ENCODE measurements at regions not wholly inside any gene's neighbourhood (a gene's known extent, or its start where the extent isn't known, plus 50 kb on each side); places are given as distances from the start of the nearest gene placed in this dataset.
A peak's percentile ranks its signal among the peaks of the same experiment; 100 is the strongest.
"Not testable (repeated sequence)": the region's sequence is repeated elsewhere in the genome, so short reads cannot be mapped to it uniquely, and the experiment has no call there.

DNA sequence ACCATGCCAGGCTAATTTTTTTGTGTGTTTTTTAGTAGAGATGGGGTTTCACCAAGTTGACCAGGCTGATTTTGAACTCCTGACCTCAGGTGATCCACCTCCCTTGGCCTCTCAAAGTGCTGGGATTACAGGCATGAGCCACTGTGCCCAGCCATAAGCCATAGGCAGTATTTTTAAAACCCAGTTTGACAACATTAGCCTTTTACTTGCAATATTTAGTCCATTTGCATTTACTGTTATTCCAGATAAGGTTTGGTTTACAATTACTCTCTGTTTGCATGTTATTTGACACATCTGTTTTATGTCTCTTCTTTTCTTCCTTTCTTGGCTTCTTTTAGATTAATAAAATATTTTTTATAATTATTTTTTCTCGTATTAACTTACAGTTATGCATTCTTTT, 83.6 kb upstream of the EPHB3 start:
- no peak for DNase-seq

DNA sequence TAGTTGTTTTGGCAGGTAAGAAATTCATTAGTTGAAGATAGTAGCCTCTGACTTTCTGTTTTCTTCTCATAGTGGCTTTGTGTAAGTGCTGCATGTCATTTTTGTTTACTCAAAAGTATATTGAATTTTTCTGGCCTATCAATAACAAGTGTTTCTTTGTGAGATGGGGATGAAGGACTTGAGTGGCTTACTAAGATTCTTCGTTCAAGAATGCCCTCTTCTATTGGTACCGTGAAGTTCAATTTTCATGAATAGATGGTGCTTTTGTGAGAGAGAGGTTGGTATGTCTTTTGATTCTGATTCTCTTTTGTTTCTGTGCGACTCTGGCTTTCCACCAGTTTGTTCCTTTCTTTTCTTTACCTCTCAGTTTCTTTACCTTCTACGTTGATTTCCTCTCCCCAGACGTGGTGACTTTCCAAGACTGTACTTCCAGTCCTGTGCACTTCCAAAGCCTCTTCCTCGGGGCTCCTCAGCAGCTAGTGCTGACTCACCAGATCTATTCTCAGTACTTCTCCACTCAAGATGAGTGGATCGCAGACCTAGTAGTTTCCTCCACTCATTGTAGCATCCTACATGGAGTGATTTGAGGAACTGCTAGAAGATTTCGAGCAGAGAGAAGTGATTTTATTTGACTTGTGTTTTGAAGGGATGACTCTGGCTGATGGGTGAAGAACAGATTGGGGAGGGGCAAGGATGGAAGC, 82.0 kb upstream of the EPHB3 start:
- no peak for DNase-seq

DNA sequence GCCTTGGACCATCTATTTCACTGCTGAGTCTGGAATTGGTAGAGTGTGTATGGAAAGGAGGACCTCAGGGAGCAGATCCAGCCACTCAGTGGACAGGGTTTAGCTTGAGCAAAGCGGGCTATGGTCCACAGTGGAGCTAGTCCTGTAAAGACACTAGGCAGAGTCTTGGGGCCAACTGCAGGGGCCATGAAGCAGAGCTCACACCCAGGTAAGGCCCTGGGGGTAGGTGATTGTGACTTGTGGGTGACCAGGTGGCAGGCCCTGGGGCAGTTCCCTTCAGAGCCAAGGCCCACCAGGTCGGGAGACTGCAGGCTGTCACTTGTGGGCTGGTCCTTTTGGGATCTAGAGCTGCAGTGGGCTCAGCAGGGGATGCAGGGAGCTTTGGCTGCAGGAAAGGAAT, 80.8 kb upstream of the EPHB3 start:
- no peak for DNase-seq

DNA sequence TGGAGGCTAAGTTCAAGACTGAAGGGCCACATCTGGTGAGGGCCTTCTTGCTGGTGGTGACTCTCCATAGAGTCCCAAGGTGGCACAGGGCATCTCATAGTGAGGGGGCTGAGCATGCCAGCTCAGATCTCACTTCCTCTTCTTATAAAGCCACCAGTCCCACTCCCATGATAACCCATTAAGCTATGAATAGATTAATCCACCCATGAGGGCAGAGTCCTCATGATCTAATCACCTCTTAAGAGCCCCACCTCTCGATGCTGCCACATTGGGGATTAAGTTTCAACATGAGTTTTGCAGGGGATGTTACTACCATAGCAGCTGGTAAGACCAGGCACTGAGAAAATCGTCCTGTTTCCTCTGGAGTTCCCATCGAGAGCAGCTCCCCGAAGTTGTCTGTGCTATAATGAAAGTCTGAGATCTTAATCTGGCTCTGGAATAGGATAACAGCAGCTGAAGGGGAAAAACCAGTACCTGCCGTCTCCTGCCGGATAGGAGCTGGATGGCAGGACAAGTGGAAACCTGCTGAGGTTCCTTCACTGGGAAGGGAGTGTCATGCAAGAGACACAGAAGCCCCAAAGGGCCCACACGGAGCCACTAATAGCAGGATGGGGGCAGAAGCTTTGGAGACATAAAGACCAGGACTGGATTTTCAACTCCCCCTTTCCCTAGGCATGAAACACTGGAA, 79.5 kb upstream of the EPHB3 start:
- DNase-seq, result no peak

DNA sequence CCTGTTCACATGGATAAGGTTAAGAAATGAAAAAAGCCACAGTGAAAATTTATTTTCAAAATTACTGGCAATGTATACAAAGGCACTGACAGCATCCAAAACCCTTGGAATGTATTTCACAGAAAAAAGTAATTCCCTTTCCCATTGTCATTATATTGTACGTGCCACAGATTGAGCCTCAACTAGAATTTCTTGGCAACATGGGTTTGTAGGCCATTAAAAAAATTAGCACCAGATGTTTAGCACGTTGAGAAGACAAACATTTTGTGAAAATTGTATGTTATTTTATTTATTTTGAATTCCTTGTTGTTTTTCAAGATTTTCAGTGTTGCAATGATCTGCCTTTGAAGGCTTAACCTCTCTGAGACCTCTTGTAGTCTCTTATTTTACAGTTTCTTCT, 76.3 kb upstream of the EPHB3 start:
- no peak for DNase-seq

DNA sequence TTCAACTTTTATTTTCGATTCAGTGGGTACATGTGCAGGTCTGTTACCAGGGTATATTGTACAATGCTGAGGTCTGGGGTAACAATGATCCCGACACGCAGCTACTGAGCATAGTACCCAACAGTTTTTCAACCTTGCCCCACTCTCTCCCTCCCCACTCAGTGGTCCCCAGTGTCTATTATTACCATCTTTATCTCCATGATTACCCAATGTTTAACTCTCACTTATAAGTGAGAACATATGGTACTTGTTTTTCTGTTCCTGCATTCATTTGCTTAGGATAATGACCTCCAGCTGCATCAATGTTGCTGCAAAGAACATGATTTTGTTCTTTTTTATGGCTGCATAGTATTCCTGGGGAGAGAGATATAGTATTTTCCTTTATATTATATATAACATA, 75.7 kb upstream of the EPHB3 start:
- DNase-seq, result no peak

DNA sequence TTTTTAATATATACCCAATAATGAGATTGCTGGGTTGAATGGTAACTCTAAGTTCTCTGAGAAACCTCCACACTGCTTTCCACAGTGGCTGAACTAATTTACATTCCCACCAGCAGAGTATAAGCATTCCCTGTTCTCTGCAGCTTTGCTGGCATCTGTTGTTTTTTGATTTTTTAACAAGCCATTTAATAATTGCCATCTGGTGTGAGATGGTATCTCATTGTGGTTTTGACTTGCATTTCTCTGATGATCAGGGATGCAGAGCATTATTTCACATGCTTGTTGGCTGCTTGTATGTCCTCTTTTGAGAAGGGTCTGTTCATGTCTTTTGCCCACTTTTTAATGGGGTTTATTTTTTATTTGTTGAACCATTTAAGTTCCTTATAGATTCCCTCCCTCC, 75.0 kb upstream of the EPHB3 start:
- no peak for DNase-seq

DNA sequence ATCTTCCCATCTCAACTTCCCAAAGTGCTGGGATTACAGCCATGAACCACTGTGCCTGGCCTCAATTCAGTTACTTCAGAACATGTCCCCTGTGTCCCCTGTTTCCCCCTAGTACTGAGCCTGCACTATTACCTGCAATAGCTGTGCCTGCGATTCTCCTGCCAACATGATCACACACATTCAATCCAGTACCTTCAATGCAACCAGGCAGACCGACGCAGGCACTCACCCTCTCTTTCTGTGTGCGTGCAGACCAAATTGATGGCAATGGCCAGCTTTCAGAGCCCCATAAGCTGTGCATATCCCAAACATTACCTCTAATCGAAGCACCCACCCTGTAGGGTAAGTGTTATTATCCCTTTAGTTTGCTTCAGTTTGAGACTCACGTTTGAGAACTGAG, 73.0 kb upstream of the EPHB3 start:
- no peak for DNase-seq

DNA sequence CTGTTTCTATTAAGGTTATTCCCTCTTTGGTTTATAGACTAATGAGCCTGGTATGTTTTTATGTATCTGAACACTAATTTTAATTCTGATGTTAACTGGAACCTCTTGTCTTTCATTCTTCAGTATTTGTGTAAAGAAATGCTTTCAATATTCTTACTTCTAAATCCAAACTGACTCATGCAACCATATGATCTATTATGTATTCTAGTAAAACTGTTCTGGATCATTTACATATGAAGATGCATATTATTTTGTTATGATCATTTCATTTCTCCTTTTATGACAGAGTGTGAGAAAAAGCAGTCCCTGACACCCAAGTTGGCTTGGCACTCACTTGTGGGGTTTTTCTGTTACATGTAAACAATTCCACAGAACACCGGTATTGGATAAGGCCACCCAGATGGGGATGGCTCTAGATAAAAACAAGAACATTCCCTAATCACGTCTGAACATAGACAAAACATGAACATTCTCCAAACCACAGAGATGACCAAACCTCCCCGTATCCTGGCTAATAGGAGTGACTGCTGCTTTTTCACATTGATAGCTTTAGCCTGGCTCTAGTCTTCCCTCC, 72.2 kb upstream of the EPHB3 start:
- DNase-seq, result no peak

DNA sequence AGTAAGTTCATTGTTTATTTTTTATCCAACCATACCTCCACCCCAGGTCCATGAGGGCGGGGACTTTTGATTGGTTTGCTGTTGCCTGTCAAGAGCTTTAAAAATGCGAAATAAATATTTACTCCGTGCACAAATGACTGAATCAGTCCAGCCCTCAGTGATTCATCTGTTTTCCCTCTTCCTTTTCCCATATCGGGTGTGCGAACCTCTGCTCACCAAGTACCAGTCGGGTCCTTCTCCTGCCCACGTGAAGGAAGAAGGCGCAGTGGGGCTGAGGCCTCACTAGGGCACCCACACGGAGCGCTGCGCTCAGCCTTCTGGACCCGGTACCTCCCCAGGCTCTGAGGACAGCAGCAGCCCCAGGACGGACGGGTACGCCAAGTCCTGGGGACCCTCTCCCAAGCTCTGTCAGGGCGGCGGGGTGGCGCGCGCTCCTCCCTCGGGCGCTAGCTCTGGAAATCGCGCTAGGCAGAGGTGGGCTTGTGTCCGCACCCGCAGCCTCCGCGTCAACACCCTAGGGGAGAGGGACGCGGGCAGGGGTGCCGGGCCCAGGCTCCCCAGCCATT, 70.5 kb upstream of the EPHB3 start:
- no peak for DNase-seq

DNA sequence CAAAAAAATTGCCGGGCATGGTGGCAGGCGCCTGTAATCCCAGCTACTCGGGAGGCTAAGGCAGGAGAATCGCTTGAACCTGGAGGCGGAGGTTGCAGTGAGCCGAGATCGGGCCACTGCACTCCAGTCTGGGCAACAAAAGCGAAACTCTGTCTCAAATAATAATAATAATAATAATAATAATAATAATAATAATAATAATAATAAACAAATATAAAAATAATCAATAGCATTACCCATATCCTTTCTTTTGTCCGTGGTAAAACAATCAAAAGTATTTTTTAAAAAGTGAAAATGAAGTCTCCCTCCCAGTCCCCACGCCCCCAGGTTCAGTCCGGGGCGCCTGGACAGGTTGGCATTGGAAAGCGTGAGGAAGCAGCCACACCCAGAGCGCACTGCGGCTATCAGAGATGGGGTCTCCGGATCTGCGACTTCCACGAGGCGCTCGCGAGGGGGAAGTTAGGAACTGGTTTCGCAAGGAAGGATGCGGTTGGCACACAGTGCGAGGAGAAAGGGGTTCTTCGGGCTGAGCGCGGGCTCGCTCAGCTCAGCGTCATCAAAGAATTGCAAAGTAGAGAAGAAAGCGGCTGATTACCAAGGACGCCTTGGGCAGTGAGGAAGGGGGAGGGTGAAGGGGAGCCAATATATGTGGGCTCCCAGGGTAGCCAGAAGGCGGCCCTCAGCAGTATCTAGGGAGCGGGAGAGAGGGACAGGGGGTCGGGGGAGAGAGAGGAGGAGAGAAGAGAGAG, 69.5 kb upstream of the EPHB3 start:
- no peak for DNase-seq

DNA sequence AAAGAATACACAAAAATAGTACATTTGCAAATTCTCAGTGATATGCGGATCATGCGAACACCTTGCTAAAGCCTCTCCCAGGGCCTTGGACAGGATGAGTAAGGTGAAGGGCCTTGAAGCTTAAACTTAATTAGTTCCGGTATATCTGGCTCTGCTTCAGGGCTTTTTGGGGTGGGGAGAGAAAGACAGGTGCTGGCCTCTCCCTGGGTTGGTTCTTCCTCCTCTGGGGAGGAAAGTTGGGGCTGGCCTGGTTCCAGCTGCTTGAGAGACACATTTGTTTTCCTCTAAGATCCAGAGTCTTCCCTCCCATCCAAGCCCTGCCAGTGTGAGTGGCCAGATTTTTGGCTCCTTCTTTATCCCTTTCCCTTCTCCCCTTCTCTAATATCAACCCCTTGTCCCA, 64.7 kb upstream of the EPHB3 start:
- DNase-seq, result no peak

DNA sequence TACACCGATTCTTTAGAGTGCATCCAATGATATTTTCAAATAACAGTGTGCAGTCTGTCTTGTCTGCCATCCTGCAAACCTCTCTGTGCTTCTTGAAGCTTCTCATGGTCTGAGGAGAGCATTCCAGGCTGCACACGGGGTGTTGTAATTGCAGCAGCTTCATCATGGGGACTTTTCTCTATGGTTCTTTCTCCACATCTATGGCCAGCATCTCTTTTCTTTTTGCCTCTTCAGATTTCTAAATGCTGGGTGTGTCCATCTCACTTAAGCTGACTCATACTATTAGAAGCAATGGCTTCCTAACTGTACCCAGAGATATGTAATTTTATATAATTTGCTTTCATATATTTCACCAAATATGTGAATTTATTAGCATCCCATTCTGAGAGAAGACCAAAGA, 63.8 kb upstream of the EPHB3 start:
- DNase-seq, result no peak

DNA sequence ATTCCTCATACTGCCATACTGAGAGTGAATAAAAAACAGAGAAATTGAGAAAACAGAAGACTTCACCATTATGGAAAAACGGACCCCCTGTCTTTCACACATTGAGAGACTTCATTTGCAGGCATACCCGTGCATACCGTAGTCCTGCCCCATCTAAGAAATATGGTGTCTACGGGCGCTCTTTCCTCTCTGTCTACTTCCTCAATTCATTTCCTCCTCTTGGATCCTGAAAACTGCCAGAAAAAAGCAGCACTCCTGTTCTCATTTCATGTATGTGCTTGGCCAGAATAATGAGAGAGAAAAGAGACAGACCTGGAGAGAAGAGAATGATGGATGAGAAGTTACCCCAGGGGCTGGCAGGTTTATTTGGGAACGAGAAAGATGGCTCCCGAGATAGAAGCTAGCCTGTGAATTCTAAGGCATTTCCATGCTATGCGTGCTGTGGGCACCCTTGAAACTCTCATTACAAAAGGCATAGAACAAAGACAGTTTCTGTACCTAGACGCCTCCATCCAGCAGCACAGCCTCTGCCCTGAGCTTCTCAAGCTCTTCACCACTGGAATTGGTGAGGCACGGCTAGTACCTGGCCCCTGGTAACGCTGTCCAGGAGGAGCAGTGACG, 62.5 kb upstream of the EPHB3 start:
- no peak for DNase-seq

DNA sequence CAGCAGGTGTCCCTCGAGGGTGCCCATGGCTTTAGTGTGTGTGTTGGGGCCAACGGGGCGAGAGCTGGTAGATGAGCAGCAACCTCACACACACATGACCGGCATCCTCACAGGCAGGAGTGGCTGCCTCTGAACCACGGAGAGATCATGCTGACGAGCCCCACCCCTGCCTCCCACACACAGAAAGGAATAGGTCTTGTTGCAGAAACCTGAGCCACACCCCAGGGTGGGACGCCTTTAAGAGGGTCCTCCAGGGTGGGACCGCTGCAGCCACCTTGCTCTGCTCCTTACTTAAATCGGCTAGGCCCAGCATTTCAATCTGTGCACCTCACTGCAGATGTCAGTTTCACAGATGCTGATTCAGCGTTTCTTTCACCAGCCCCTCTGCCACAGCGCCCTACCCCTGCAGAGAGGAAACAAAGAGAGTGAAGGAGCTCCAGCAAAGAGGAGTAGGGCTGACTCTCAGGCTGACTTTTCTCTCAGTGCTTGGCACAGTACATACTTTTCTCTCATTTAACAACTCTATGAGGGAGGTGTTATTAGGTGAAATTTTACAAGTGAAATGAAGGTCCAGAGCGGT, 61.2 kb upstream of the EPHB3 start:
- no peak for DNase-seq

DNA sequence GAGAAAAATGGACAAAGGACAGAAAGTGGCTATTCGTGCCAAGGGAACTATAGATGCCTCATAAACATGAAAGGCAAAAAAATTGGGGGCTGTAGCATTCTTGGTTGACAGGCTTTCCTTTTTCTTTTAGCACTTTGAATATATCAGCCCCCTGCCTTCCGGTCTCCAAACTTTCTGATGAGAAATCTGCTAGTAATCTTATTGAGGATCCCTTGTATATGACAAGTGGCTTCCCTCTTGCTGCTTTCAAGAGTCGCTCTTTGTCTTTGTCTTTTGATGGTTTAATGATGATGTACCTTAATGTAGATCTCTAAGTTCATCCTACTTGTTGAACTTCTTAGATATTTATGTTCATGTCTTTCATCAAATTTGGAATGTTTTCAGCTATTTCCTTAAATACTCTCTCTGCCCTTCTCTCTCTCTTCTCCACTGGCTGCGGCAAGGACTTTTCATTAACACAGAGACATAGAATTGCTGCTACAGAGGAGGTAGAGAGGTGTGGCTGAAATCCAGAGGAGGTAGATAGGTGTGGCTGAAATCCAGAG, 59.4 kb upstream of the EPHB3 start:
- no peak for DNase-seq

DNA sequence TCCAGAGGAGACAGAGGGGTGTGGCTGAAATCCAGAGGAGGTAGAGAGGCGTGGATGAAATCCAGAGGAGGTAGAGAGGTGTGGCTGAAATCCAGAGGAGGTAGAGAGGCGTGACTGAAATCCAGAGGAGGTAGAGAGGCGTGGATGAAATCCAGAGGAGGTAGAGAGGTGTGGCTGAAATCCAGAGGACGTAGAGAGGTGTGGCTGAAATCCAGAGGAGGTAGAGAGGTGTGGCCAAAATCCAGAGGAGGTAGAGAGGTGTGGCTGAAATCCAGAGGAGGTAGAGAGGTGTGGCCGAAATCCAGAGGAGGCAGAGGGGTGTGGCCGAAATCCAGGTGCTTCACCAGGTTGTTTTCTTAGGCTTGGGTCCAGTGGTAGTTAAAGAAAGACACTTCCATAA, 58.7 kb upstream of the EPHB3 start:
- DNase-seq, result not testable (repeated sequence)

DNA sequence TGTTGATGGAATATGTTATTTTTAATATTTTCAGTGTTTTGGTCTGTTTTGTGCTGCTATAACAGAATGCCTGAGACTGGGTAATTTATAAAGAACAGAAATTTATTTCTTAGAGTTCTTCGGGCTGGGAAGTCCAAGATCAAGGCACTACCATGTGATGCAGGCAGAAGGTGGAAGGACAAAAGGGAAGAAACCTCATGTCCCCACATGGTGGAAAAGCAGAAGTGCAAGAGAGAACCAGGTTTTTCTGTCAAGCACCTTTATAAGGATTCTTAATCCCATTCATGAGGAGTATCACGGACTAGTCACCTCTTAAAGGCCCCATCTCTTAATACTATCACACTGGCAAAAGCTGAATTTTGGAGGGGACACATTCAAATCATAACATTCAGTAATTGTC, 57.9 kb upstream of the EPHB3 start:
- DNase-seq, result no peak

DNA sequence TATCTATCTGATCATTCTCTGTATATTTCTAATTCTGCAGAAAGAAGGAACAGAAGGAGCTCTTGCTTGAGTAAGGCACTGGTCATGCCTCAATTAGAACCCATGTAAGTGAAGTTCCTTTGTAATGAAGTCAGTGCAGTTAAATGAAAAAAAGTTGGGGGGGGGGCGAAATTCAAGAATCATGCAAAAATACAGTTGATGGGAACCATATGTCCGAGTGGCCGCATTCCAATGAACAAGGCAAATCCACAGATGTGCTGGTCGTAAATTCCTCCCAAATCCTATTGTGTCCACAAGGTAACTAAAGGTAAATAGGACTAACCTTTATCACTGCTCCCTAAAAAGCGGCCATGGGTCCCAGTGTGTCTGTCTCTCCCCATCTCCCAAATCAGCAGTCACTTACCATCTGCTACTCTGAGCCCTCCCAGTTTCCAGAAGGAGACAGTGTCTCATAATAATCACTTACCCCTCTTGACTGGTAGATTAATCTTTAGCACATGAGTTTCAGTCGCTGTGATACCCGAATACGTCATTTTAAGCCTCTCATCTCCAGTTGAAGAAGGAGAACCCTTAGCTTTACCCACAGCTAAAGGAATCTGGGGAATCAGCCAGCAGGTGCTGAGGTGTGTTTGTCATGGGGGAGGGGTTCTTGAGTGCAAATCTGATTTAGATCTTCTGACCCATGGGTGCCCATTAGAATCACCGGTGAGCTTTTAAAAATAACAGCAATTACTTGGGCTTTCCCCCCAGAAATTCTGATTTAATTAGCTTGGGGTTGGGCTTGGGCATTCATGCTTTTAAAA, 56.3 kb upstream of the EPHB3 start:
- peak; percentile 67 for DNase-seq

DNA sequence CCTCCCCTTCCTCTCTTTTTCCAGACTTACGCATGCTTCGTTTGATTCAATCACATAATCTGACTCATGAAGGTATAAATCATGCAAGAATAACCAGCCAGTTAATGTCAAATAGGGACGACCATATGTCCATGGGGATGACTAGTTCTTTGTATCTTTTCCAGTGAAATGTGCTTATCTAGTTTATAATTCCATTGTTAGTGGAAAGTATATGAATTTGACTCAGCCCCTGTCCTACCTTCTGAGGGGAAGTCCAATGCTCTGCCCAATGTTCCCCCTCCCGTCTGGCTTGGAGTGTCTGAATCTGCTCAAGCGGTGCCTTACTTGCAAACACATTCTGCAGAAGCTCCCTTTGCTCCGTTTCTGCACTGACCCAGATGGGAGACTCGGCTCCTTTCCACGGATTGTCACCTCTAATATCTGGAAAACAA, 55.0 kb upstream of the EPHB3 start:
- no peak for DNase-seq

All from muscle of arm (tissue), 1 donor.